ENCODE measurements at regions not wholly inside any gene's neighbourhood (a gene's known extent, or its start where the extent isn't known, plus 50 kb on each side); places are given as distances from the start of the nearest gene placed in this dataset.

DNA sequence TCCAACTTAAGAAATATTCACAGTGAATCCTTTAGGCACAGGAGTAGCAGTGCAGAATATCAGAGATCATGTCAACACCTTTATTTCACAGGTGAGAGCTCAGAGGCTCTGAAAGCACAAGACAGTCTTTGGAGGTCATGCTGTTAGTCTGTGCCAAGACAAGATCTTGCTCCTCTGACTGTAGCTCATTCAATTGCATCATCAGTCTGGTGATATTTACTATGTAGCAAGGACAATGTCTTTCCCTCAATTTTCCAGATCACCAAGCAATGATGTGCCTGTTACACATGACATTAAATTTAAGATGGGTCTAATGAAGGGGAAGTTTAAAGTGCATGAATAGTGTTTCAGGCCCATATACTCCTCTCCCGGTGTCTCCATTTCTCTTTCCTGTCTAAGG lies 277.5 kb downstream of the IL15 start:
- ChIA-PET POLR2A (no interaction called here), CTCF (no interaction called here)

GRCh38 chr4:141914746-141915145 lies 278.4 kb downstream of the IL15 start:
- CTCF ChIA-PET, result no interaction called here

GRCh38 chr4:141919649-141920048 lies 283.3 kb downstream of the IL15 start:
- POLR2A ChIA-PET, result no interaction called here
- CTCF ChIA-PET, result no interaction called here

More at GRCh38 chr4:141914746-141915145, 278.4 kb downstream of the IL15 start:
- POLR2A ChIA-PET, result no interaction called here

GRCh38 chr4:141921293-141921692 lies 284.9 kb downstream of the IL15 start:
- CTCF ChIA-PET, result no interaction called here

GRCh38 chr4:141922236-141922635 lies 285.9 kb downstream of the IL15 start:
- ChIA-PET CTCF (no interaction called here), POLR2A (no interaction called here)

More at GRCh38 chr4:141921293-141921692, 284.9 kb downstream of the IL15 start:
- POLR2A ChIA-PET, result no interaction called here

DNA sequence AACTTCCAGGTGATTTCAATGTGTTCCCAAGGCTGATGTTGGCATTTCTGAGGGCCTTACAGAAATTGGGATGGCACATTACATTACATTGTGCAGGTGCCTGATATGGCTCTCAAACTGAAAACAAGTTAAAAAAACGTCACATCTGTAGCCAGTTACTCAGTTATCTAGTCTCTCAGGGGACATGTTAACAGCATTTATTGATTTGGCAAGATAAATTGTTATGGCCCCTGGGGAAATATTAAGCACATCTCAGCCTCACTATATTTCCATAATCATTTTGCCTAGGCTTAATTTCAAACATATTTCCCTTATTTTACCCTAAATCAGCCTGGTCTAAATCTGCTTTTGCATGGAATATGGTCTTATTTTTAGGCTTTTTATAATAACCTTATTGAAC lies 290.0 kb downstream of the IL15 start:
- CTCF ChIA-PET, result no interaction called here
- POLR2A ChIA-PET, result no interaction called here

DNA sequence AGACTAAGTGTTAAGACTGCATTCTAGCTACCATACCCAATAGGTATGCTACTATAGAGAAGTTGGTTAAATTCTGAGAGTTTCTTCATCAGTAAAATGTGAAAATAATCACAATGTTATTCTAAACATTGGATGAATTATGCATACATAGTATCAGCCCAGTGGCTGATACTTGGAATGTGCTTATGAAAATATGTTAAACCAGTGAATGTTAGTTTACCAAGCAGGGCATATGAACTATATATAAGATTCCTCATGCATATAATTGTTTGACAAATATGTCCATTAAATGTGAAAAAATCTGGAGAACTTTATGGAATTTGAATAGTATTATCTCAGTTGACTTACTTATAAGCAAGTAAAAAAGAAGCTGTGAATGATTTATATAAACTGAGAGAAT lies 296.1 kb downstream of the IL15 start:
- CTCF ChIA-PET, result no interaction called here

GRCh38 chr4:141933978-141934377 lies 297.6 kb downstream of the IL15 start:
- ChIA-PET POLR2A (no interaction called here), CTCF (no interaction called here)

More for the DNA sequence above, 296.1 kb downstream of the IL15 start:
- POLR2A ChIA-PET, result no interaction called here

DNA sequence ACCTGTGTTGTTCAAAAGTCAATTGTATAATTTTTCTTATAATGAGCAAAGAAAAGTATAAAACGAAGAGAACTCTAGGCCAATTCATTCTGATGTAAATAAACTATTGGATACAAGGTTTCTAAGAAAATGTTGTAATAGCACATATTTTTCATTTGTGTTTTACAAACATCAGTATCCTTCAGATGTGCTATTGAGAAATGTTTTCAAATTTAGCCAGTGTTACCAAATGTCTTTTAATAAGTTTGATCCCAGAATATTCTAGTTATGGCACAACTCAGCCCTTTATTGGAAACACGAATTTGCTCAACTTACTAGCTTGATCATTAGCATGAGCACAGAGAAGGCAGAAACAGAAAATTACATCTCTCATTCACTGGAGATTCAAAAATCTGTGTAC lies 319.3 kb downstream of the IL15 start:
- POLR2A ChIA-PET, result no interaction called here
- CTCF ChIA-PET, result no interaction called here

- CTCF ChIA-PET, result no interaction called here
- POLR2A ChIA-PET, result no interaction called here
Observed at GRCh38 chr4:141957416-141957815, 321.0 kb downstream of the IL15 start.

DNA sequence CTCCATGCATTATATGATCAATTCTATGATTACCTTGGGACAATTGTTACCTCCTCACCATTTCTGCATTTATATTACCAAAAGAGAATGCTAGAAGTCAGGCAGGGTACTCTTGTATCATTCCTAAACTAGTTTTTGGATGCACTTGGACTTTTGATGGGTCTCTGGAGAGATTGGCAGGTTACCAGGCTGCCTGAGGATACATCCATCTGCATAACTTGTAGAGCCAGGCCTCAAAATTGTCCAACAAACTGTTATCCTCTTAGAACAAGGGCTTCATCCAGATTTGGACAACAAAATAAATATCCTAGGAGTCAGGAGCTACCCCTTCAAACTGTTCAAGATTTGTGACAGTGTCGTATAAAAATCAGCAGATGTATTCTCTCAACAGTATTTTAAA lies 326.1 kb downstream of the IL15 start:
- ChIA-PET CTCF (no interaction called here), POLR2A (no interaction called here)

DNA sequence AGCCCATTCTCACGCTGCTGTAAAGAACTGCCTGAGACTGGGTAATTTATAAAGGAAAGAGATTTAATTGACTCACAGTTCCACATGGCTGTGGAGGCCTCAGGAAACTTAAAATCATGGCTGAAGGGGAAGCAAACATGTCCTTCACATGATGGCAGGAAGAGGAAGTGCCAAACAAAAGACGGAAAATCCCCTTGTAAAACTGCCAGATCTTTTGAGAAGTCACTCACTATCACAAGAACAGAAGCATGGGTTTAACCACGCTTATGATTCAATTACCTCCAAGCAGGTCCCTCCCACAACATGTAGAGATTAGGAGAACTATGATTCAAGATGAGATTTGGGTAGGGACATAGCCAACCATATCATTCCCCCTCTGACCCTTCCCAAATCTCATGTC lies 335.5 kb downstream of the IL15 start:
- ChIA-PET POLR2A (no interaction called here), CTCF (no interaction called here)

GRCh38 chr4:141972950-141973349 lies 336.6 kb downstream of the IL15 start:
- ChIA-PET POLR2A (no interaction called here), CTCF (no interaction called here)
